Upper lobe of left lung (tissue), 6 donors: ENCODE measurements at regions not wholly inside any gene's neighbourhood (a gene's known extent, or its start where the extent isn't known, plus 50 kb on each side); places are given as distances from the start of the nearest gene placed in this dataset.

ENCODE experiments used
- ATAC-seq, 2 donors: fragments of 200-7000 bp; cut with Tn5 transposase; one replicate each; pipeline ENCODE4 v1.9.1; 2022; ENCODE audit warnings: mild to moderate bottlenecking in 2 of 2, moderate library complexity in 2 of 2; ENCODE audit not compliant: low FRiP score in 2 of 2
- DNase-seq, 2 donors: peaks; one replicate each; pipeline ENCODE4 v3.0.0-alpha.2; 2019 to 2020
- H3K27ac ChIP-seq, 4 donors: fragments of 200-600 bp; sonication (generic); one replicate each; pipeline ENCODE4 v1.5.1; 2016 to 2019
- H3K27me3 ChIP-seq, 4 donors: fragments of 200-600 bp; sonication (generic); one replicate each; pipeline ENCODE4 v1.5.1; 2017 to 2019
- H3K36me3 ChIP-seq, 4 donors: fragments of 200-600 bp; sonication (generic); one replicate each; pipeline ENCODE4 v1.5.1; 2016 to 2019
- H3K4me1 ChIP-seq, 4 donors: fragments of 200-600 bp; sonication (generic); one replicate each; pipeline ENCODE4 v1.5.1; 2018 to 2019
- H3K4me3 ChIP-seq, 4 donors: fragments of 200-600 bp; sonication (generic); one replicate each; pipeline ENCODE4 v1.5.1; 2017 to 2019; ENCODE audit warnings: mild to moderate bottlenecking in 2 of 4, moderate library complexity in 1 of 4
- H3K9me3 ChIP-seq, 4 donors: fragments of 200-600 bp; sonication (generic); one replicate each; pipeline ENCODE4 v1.5.1; 2018 to 2019
- EP300 ChIP-seq, 4 donors: sonication (generic); formaldehyde crosslinking; IDR thresholded peaks; one replicate each; pipeline ENCODE4 v1.5.1; 2017; ENCODE audit warnings: antibody characterized with exemption in 4 of 4, control low read depth in 2 of 4
- POLR2A ChIP-seq, 4 donors: fragments of 450-650 bp; IDR thresholded peaks; one replicate each; pipeline ENCODE4 v1.5.1; 2016 to 2017; ENCODE audit warnings: antibody characterized with exemption in 4 of 4, mild to moderate bottlenecking in 2 of 4
- POLR2AphosphoS5 ChIP-seq, 2 donors: sonication (generic); formaldehyde crosslinking; IDR thresholded peaks; one replicate each; pipeline ENCODE4 v1.5.1; 2017; ENCODE audit warnings: antibody characterized with exemption in 2 of 2
- WGBS, 2 donors: methylation state at CpG; one replicate each; pipeline ENCODE4 v1.1.5; 2017 to 2018; 5-methylcytosine and 5-hydroxymethylcytosine counted together
- TF ChIP-seq, protein P1 (sequence below), 6 experiments: fragments of 450-650 bp in 4 of 6; fragments of 200-600 bp in 2 of 6; sonication (generic) in 2 of 6; IDR thresholded peaks; one replicate each; pipeline ENCODE4 v1.5.1; 2016 to 2019; ENCODE audit warnings: antibody characterized with exemption in 6 of 6
- donor health status: DM: no; HTN: no; CAD: no; lungs with moderate emphysema.
- donor health status: DM: no; HTN: yes; CAD: no; lungs with severe emphysema.

DNA sequence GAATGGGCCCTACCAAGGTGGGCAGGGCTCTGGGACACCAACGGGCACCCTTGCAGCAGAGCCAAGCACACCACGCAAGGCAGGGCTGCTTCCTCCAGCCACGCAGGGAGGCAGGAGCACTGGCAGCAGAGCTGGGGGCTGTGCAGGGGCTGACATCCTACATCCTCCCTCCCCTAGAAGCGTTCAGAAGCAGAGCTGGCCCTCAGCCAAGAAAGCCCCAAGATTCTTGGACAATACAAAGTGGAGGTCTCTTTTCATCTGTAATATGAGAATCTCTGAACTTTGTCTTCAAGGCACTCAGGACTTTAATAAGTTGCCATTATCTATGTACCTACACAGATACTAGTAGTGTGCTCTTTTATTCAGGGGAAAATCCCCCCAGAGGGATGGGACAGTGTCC lies 128.1 kb upstream of the AGAP1 start:
- Histone ChIP-seq H3K4me3 (no peak overlapping the region), H3K9me3 (no peaks in the 10 kb centered on the region), H3K36me3 (no peaks in the 10 kb centered on the region), H3K4me1 (no peaks in the 10 kb centered on the region), H3K27me3 (no peaks in the 10 kb centered on the region), H3K27ac (no peak overlapping the region)
- DNase-seq (peak in 1 of 2 donors; percentile 27), ATAC-seq (no peak)
- WGBS, 2 donors = 63 to 80% methylated on average over 1 to 4 of the region's 4 CpGs
- no peak for TF ChIP-seq EP300 (IDR thresholded peaks at IDR 0.05)
- TF ChIP-seq POLR2AphosphoS5 (IDR thresholded peaks at IDR 0.05) = no peak
- TF ChIP-seq, protein P1, sequence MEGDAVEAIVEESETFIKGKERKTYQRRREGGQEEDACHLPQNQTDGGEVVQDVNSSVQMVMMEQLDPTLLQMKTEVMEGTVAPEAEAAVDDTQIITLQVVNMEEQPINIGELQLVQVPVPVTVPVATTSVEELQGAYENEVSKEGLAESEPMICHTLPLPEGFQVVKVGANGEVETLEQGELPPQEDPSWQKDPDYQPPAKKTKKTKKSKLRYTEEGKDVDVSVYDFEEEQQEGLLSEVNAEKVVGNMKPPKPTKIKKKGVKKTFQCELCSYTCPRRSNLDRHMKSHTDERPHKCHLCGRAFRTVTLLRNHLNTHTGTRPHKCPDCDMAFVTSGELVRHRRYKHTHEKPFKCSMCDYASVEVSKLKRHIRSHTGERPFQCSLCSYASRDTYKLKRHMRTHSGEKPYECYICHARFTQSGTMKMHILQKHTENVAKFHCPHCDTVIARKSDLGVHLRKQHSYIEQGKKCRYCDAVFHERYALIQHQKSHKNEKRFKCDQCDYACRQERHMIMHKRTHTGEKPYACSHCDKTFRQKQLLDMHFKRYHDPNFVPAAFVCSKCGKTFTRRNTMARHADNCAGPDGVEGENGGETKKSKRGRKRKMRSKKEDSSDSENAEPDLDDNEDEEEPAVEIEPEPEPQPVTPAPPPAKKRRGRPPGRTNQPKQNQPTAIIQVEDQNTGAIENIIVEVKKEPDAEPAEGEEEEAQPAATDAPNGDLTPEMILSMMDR (IDR thresholded peaks at IDR 0.05) = no peak
- TF ChIP-seq POLR2A (IDR thresholded peaks at IDR 0.05) = no peak

DNA sequence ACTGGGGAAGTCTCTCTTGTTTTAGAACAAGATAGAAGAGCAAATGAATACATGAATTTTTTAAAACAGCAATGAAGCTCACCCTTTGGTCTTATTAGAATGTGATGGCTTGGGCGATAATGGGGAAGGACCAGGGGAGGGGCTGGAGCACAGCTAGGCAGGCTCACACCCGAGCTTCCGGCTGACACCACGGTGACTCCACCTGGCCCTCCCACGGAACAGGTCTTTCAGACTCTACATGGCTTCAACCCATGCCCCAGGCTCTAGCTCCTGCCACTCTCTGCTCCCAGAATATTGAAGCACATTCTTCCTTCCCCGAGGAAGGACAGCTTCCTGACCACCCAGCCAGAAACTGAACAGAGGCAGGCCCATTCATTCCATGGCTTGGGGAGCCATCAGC lies 127.5 kb upstream of the AGAP1 start:
- 71 to 78% methylated on average over 6 of the region's 6 CpGs for WGBS, 2 donors
- no peaks in the 10 kb centered on the region for H3K27me3 ChIP-seq
- no peak overlapping the region for H3K27ac ChIP-seq
- no peaks in the 10 kb centered on the region for H3K36me3 ChIP-seq
- no peaks in the 10 kb centered on the region for H3K4me1 ChIP-seq
- H3K4me3 ChIP-seq = no peak overlapping the region
- DNase-seq (no peak), ATAC-seq (no peak)
- no peaks in the 10 kb centered on the region for H3K9me3 ChIP-seq
- TF ChIP-seq POLR2AphosphoS5 (IDR thresholded peaks at IDR 0.05) (no peak), EP300 (IDR thresholded peaks at IDR 0.05) (no peak), POLR2A (IDR thresholded peaks at IDR 0.05) (no peak)
- TF ChIP-seq, protein P1 (IDR thresholded peaks at IDR 0.05) = no peak

DNA sequence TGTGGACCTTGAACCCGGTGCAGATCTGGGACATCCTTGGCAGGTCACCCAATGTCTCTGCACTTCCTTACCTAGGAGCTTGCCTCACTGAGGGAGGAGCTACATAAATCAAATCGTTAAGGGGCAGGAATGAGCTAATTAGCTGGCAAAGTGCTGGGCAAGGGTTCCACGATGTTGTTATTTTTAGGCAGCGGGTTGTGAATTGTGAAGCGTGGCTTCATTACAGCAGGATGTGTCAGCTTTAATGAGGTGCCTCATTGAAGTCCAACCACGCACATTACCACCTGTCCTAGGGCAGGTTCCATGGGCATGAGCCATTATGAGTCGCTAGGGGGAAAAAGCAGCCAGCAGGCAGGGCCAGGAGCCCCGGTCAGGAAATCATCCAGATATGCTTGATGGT lies 127.0 kb upstream of the AGAP1 start:
- H3K4me3 ChIP-seq = no peak overlapping the region
- DNase-seq = no peak
- H3K9me3 ChIP-seq = no peaks in the 10 kb centered on the region
- H3K36me3 ChIP-seq = no peaks in the 10 kb centered on the region
- no peaks in the 10 kb centered on the region for H3K27me3 ChIP-seq
- H3K4me1 ChIP-seq = no peaks in the 10 kb centered on the region
- no peak overlapping the region for H3K27ac ChIP-seq
- no peak for ATAC-seq
- WGBS, 2 donors = 59 to 74% methylated on average over 6 to 8 of the region's 8 CpGs
- no peak for TF ChIP-seq POLR2AphosphoS5 (IDR thresholded peaks at IDR 0.05)
- TF ChIP-seq EP300 (IDR thresholded peaks at IDR 0.05) = no peak
- TF ChIP-seq, protein P1 (IDR thresholded peaks at IDR 0.05) = no peak
- TF ChIP-seq POLR2A (IDR thresholded peaks at IDR 0.05) = no peak

DNA sequence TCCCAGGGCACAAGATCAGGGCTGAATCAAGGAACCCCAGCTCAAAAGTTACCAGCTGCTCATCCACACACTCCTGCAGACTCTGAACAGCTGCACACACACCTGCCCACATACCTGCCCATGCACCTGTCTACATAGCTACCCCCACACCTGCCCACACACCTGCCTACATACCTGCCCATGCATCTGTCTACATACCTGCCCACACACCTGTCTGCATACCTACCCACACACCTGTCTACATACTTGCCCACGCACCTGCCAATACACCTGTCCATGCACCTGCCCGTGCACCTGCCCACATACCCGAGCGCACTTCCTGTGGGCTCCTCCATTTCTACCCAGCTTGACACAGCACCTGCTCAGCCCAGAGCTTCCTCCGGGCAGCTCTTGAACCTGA lies 122.8 kb upstream of the AGAP1 start:
- Histone ChIP-seq H3K4me1 (no peaks in the 10 kb centered on the region), H3K4me3 (no peak overlapping the region), H3K27ac (no peak overlapping the region), H3K27me3 (no peaks in the 10 kb centered on the region), H3K36me3 (no peaks in the 10 kb centered on the region), H3K9me3 (no peaks in the 10 kb centered on the region)
- 91 to 92% methylated on average over 5 of the region's 5 CpGs for WGBS, 2 donors
- ATAC-seq (peak in 1 of 2 donors; percentile 76), DNase-seq (no peak)
- no peak for TF ChIP-seq EP300 (IDR thresholded peaks at IDR 0.05)

DNA sequence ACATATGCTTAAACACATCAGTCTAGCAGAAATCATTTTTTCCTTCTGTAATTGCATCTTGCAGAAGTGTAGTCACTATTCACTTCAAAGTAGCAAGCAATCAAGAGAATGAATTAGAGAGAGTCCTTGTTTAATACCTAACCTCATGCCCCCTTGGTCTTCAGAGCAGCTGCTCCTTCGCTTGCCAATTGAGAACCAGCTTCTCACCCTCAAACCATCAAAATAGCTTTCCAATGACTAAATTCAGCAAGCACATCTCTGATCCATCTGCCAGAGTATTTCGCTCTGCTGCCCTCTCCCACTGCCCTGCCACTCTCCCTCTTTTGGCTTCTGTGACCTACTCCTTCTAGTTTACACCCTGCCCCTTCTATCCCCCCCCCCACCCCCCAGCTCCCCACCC lies 120.7 kb upstream of the AGAP1 start:
- Histone ChIP-seq H3K36me3 (no peaks in the 10 kb centered on the region), H3K9me3 (no peaks in the 10 kb centered on the region), H3K27ac (no peak overlapping the region), H3K4me1 (no peaks in the 10 kb centered on the region), H3K27me3 (no peaks in the 10 kb centered on the region), H3K4me3 (no peak overlapping the region)
- TF ChIP-seq POLR2AphosphoS5 (IDR thresholded peaks at IDR 0.05) = no peak
- TF ChIP-seq POLR2A (IDR thresholded peaks at IDR 0.05) = no peak
- TF ChIP-seq EP300 (IDR thresholded peaks at IDR 0.05) = no peak
- TF ChIP-seq, protein P1 (IDR thresholded peaks at IDR 0.05) = no peak
- DNase-seq (no peak), ATAC-seq (no peak)
- 85 to 97% methylated on average over 2 of the region's 2 CpGs for WGBS, 2 donors
